Tibial artery (tissue), 4 donors: ENCODE measurements at regions not wholly inside any gene's neighbourhood (a gene's known extent, or its start where the extent isn't known, plus 50 kb on each side); places are given as distances from the start of the nearest gene placed in this dataset.

Experiments used
- DNase-seq, 2 donors: peaks; one replicate each; pipeline ENCODE4 v3.0.0-alpha.2; 2019
- H3K27ac ChIP-seq, 2 donors: fragments of 200-600 bp; sonication (generic) in 1 of 2; 1 replicate in 1 of 2; 2 replicates in 1 of 2; pipeline ENCODE4 v1.5.1; 2018 to 2019; ENCODE audit warnings: mild to moderate bottlenecking in 1 of 2
- H3K27me3 ChIP-seq, 2 donors: fragments of 200-600 bp; sonication (generic) in 1 of 2; one replicate each; pipeline versions ENCODE4 v1.5.1 to v1.6.0; 2016 to 2019
- H3K36me3 ChIP-seq, 3 donors: fragments of 200-600 bp; sonication (generic) in 2 of 3; one replicate each; pipeline ENCODE4 v1.5.1; 2016 to 2019; ENCODE audit warnings: mild to moderate bottlenecking in 2 of 3
- H3K4me1 ChIP-seq, 4 donors: fragments of 200-600 bp; sonication (generic) in 2 of 4; 1 replicate in 3 of 4; 2 replicates in 1 of 4; pipeline ENCODE4 v1.5.1; 2016 to 2019
- H3K4me3 ChIP-seq, 2 donors: fragments of 200-600 bp; sonication (generic) in 1 of 2; 1 replicate in 1 of 2; 2 replicates in 1 of 2; pipeline ENCODE4 v1.5.1; 2018 to 2019; ENCODE audit warnings: mild to moderate bottlenecking in 2 of 2
- H3K9me3 ChIP-seq, 3 donors: fragments of 200-600 bp; sonication (generic) in 1 of 3; one replicate each; pipeline ENCODE4 v1.5.1; 2016 to 2019
- intact Hi-C: fragments of 100-400 bp; cut with DNase I; formaldehyde crosslinking; loops from one replicate; pipeline ENCODE4 v1.15.0; 2023; ENCODE audit warnings: low total_unique reads
- TF ChIP-seq, protein P1 (sequence below), 2 experiments: fragments of 200-600 bp in 1 of 2; fragments of 450-650 bp in 1 of 2; IDR thresholded peaks; one replicate each; pipeline ENCODE4 v1.5.1; 2017 to 2019; ENCODE audit warnings: antibody characterized with exemption in 2 of 2, mild to moderate bottlenecking in 1 of 2, moderate library complexity in 1 of 2

DNA sequence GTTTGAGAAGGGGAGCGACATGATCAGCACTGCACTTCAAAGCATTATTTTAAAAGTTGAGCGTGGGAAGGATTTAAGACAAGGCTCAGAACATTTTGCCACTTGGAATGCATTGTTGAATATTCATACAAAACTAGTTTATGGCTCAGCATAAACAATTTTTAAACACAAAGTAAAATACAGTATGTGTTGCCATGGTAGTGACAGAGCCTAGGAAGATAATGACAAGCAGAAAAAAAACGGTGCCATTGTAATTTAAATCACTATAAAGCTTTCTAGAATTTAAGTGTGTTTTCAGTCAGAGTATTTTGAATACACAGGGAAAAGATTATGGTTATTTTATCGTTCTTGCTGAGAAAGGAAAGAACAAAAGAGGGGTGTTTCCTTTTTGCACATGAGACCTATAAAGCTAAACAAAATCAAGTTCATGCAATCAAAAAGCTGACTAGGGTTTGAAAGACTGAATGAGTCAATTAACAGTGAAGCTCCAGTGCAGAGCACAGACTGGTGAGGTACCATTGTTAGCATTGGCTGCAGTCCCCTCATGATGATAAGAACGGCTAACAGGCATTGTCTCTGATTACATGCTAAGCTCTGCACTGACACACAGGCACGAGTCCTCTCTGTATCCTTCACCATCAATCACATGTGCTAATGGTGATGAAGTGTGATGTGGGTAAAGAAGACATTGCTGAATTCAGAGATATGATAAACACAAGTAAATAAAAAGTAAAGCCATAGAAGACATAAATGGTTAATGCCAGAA is 181.9 kb upstream of the VSTM2A start:
- no peaks in the 10 kb centered on the region for H3K4me1 ChIP-seq
- no peaks in the 10 kb centered on the region for H3K36me3 ChIP-seq
- H3K27ac ChIP-seq = no peak overlapping the region
- DNase-seq = no peak
- H3K27me3 ChIP-seq = no peaks in the 10 kb centered on the region
- TF ChIP-seq, protein P1, sequence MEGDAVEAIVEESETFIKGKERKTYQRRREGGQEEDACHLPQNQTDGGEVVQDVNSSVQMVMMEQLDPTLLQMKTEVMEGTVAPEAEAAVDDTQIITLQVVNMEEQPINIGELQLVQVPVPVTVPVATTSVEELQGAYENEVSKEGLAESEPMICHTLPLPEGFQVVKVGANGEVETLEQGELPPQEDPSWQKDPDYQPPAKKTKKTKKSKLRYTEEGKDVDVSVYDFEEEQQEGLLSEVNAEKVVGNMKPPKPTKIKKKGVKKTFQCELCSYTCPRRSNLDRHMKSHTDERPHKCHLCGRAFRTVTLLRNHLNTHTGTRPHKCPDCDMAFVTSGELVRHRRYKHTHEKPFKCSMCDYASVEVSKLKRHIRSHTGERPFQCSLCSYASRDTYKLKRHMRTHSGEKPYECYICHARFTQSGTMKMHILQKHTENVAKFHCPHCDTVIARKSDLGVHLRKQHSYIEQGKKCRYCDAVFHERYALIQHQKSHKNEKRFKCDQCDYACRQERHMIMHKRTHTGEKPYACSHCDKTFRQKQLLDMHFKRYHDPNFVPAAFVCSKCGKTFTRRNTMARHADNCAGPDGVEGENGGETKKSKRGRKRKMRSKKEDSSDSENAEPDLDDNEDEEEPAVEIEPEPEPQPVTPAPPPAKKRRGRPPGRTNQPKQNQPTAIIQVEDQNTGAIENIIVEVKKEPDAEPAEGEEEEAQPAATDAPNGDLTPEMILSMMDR (IDR thresholded peaks at IDR 0.05) = no peak
- intact Hi-C loops = no loop called here
- no peaks in the 10 kb centered on the region for H3K9me3 ChIP-seq
- no peak overlapping the region for H3K4me3 ChIP-seq

DNA sequence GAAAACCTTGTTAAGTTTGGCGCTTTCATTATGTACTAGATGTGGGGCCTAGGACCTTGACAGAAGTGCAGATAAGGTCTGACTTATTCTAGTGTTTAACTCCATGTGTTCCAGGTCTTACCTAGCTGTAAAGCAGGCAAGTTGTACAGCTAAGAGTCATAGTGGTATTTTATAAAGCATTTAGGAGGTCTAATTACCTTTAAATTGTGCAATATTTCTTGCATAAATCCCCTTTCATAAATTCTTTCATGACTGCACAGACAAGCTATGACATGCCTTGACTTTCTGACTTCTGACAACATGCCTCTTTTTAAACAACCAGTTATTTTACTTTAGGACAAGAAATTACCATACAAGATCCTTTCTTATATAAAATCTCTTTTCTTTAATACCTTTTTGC is 151.6 kb upstream of the VSTM2A start:
- DNase-seq = no peak
- no peaks in the 10 kb centered on the region for H3K36me3 ChIP-seq
- H3K4me1 ChIP-seq = no peaks in the 10 kb centered on the region
- intact Hi-C loops = no loop called here
- no peak overlapping the region for H3K4me3 ChIP-seq
- TF ChIP-seq, protein P1 (IDR thresholded peaks at IDR 0.05) = no peak
- no peak overlapping the region for H3K27ac ChIP-seq
- H3K9me3 ChIP-seq = peaks cover 0 to 3% (median 0%) of the 10 kb centered on the region in 3 donors
- no peaks in the 10 kb centered on the region for H3K27me3 ChIP-seq

DNA sequence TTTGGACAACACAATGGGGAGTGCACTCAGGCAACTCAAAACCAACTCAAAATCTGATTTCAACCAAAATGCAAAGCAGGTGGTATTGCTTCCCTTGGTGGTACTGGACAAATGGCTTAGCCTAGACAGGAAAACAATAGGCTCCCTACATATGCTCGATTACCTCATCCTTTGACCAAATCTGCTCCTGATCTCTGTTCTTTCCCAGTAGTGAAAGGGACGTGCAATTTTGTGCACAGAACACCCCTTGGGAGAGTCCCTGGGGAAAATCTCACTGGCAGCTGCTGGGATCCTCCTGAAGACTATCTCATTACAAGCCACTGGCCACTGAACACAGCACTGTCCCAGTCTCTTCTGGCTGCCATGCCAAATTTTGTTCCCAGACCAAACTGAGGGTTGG is 149.2 kb upstream of the VSTM2A start:
- DNase-seq = no peak
- no peak overlapping the region for H3K4me3 ChIP-seq
- no peaks in the 10 kb centered on the region for H3K36me3 ChIP-seq
- H3K9me3 ChIP-seq = peaks cover 0 to 3% (median 0%) of the 10 kb centered on the region in 3 donors
- intact Hi-C loops = no loop called here
- TF ChIP-seq, protein P1 (IDR thresholded peaks at IDR 0.05) = no peak
- H3K27ac ChIP-seq = no peak overlapping the region
- no peaks in the 10 kb centered on the region for H3K4me1 ChIP-seq
- H3K27me3 ChIP-seq = no peaks in the 10 kb centered on the region

DNA sequence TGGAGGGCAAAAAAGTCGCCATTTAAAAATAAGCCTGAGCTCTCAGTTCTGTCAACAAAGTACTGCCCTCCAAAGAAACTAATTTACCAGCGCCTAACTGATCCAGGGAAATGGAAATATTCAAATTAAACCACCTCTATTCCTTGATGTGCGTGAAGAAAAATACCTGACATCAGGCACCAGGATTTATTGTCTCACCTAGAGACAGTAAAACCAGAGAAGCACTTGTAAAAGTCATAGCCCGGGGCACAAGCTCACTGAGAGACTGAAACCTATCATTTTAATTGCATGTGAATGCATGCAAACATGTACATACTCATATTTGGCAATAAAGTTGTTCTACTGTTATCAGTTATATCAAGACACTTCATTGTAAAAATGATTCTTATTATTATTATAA is 147.3 kb upstream of the VSTM2A start:
- intact Hi-C loops = no loop called here
- Histone ChIP-seq H3K27me3 (no peaks in the 10 kb centered on the region), H3K4me3 (no peak overlapping the region), H3K4me1 (no peaks in the 10 kb centered on the region), H3K36me3 (no peaks in the 10 kb centered on the region), H3K27ac (no peak overlapping the region), H3K9me3 (no peaks in the 10 kb centered on the region)
- DNase-seq = no peak
- TF ChIP-seq, protein P1 (IDR thresholded peaks at IDR 0.05) = no peak

DNA sequence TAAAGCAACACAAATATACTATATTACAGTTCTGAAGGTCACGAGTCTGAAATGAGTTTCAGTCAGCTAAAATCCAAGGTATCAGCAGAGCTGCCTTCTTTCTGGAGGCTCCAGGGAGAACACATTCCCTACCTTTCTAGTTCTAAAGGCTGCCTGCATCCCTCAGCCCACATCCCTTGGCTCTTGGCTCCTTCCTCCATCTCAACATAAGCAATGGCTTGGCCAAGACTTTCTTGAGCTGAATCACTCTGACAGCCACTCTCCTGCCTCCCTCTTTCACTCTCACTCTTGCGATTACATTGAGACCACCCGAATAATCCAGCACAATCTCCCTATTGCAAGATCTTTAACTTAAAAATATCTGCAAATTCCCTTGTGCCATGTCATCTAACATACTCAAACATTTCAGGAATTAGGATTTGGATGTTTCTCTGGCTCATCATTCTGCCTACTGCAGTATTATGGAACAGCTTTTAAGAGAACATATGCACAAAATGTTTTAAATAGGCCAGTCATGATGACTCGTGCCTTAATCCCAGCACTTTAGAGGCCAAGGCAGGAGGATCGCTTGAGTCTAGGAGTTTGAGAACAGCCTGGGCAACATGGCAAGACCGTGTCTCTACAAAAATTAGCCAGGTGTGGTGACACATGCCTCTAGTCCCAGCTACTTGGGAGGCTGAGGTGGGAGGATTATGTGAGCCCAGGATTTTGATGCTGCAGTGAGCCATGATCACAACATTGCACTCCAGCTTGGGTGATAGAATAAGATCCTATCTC is 144.2 kb upstream of the VSTM2A start:
- Histone ChIP-seq H3K9me3 (no peaks in the 10 kb centered on the region), H3K27me3 (no peaks in the 10 kb centered on the region), H3K4me3 (no peak overlapping the region), H3K27ac (no peak overlapping the region), H3K4me1 (no peaks in the 10 kb centered on the region), H3K36me3 (no peaks in the 10 kb centered on the region)
- intact Hi-C loops = no loop called here
- DNase-seq = no peak
- TF ChIP-seq, protein P1 (IDR thresholded peaks at IDR 0.05) = no peak
